Panc1 (cell line): ENCODE measurements at regions not wholly inside any gene's neighbourhood (a gene's known extent, or its start where the extent isn't known, plus 50 kb on each side); places are given as distances from the start of the nearest gene placed in this dataset.

Experiments
- ATAC-seq: fragments of 200-7000 bp; cut with Tn5 transposase; 2 replicates; pipeline ENCODE4 v1.9.1; 2020; ENCODE audit warnings: mild to moderate bottlenecking, moderate library complexity
- BruUV-seq: library from RNA; stranded (reverse); fragments of 400-500 nt; replicated peaks from 2 replicates; lab custom pipeline; 2021; lab: Mats Ljungman, UMichigan
- CTCF ChIA-PET: fragments of 300-600 bp; sonication (Branson Sonifier 250); formaldehyde crosslinking; loops from one replicate; lab custom pipeline; 2022; ENCODE audit warnings: antibody characterized with exemption; lab: Charles Lee
- POLR2A ChIA-PET: fragments of 300-600 bp; sonication (Branson Sonifier 250); formaldehyde crosslinking; loops from one replicate; lab custom pipeline; 2022; ENCODE audit warnings: antibody characterized with exemption; lab: Charles Lee
- DNase-seq: peaks from one replicate; pipeline ENCODE4 v3.0.0-alpha.2; 2010; ENCODE audit warnings: low read depth, low spot score
- H3K27ac ChIP-seq: 2 replicates; pipeline ENCODE4 v1.5.1; 2011; ENCODE audit warnings: mild to moderate bottlenecking, low read length, inconsistent platforms
- H3K27me3 ChIP-seq: fragments of 200-500 bp; sonication (Bioruptor generic); 2 replicates; pipeline ENCODE4 v1.6.0; 2014; ENCODE audit warnings: low read length, inconsistent platforms; ENCODE audit not compliant: control insufficient read depth, insufficient read depth
- H3K36me3 ChIP-seq: fragments of 200-500 bp; sonication (Bioruptor generic); 2 replicates; pipeline ENCODE4 v1.5.1; 2014; ENCODE audit warnings: inconsistent platforms, mild to moderate bottlenecking, low read length, moderate library complexity; ENCODE audit not compliant: control insufficient read depth, insufficient read depth
- H3K4me1 ChIP-seq: 2 replicates; pipeline ENCODE4 v1.5.1; 2011; ENCODE audit warnings: inconsistent platforms, mild to moderate bottlenecking, low read length, moderate library complexity; ENCODE audit not compliant: control insufficient read depth, insufficient read depth
- H3K4me3 ChIP-seq, 2 experiments: 2 replicates each; pipeline ENCODE4 v1.5.1; 2011 to 2012; ENCODE audit warnings: low read depth in 2 of 2, low read length in 2 of 2, mild to moderate bottlenecking in 2 of 2, inconsistent platforms in 1 of 2, moderate library complexity in 1 of 2
- H3K9me3 ChIP-seq: fragments of 200-500 bp; sonication (Bioruptor generic); 2 replicates; pipeline ENCODE4 v1.5.1; 2014; ENCODE audit warnings: low read depth, mild to moderate bottlenecking, inconsistent platforms, low read length, moderate library complexity; ENCODE audit not compliant: control insufficient read depth, insufficient read depth
- POLR2AphosphoS5 ChIP-seq: IDR thresholded peaks from 2 replicates; pipeline ENCODE4 v1.6.1; 2012; ENCODE audit warnings: mild to moderate bottlenecking, low read depth, low read length, moderate library complexity
- SIN3A ChIP-seq: IDR thresholded peaks from 2 replicates; pipeline ENCODE4 v1.6.1; 2012; ENCODE audit warnings: low read depth, mild to moderate bottlenecking, low read length, moderate library complexity, borderline replicate concordance; ENCODE audit not compliant: insufficient read depth
- TCF7L2 ChIP-seq: IDR thresholded peaks from 2 replicates; pipeline ENCODE4 v1.6.1; 2011; ENCODE audit warnings: mild to moderate bottlenecking, low read depth, low read length, inconsistent platforms
- in situ Hi-C: cut with HindIII; loops from 2 replicates; pipeline ENCODE4 v1.10.0; 2016; ENCODE audit warnings: low sequenced_read_pairs, low pct_unique_long_range_greater_than_20kb
- intact Hi-C: fragments of 100-400 bp; cut with micrococcal nuclease; formaldehyde crosslinking; loops from one replicate; pipeline ENCODE4 v1.10.0; 2022; ENCODE audit not compliant: unreplicated experiment
- TF ChIP-seq, protein P1 (sequence below): fragments of 450-650 bp; IDR thresholded peaks from 2 replicates; pipeline ENCODE4 v1.5.1; 2017; ENCODE audit warnings: mild to moderate bottlenecking
- TF ChIP-seq, protein P2 (sequence below), 2 experiments: IDR thresholded peaks; 2 replicates each; pipeline ENCODE4 v1.6.1; 2011 to 2012; ENCODE audit warnings: low read depth in 2 of 2, control low read depth in 1 of 2, low read length in 1 of 2, mild to moderate bottlenecking in 1 of 2, moderate library complexity in 1 of 2; ENCODE audit not compliant: insufficient read depth in 1 of 2

DNA sequence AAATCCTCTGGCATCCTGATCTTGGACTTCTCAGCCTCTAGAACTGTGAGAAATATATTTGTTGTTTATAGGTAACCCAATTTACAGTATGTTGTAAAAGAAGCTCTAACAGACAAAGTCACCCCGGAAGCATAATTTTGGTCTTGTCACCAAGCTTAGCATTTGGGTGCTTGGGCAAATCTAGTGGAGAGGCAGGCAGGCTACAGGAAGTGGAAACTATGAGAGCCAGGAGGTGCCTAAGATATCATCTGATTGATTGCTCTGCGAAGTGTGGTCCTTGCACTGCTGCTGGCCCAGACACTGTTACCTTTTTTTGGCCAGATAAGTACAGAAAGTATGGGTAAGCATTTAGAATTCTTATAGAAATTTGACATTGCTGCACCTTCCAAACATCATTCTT lies 102.9 kb downstream of the CDC42EP3 start:
- Histone ChIP-seq H3K9me3 (no peaks in the 10 kb centered on the region), H3K4me1 (no peaks in the 10 kb centered on the region), H3K27me3 (no peaks in the 10 kb centered on the region; the same call in 1 of the 2 replicates), H3K27ac (no peak overlapping the region), H3K4me3 (no peak overlapping the region), H3K36me3 (no peaks in the 10 kb centered on the region; the same call in 1 of the 2 replicates)
- intact Hi-C loops: no loop called here
- no TSS peak for BruUV-seq
- ATAC-seq (no peak), DNase-seq (no peak)
- CTCF ChIA-PET: no interaction called here
- no peak for TF ChIP-seq TCF7L2
- TF ChIP-seq, protein P1, sequence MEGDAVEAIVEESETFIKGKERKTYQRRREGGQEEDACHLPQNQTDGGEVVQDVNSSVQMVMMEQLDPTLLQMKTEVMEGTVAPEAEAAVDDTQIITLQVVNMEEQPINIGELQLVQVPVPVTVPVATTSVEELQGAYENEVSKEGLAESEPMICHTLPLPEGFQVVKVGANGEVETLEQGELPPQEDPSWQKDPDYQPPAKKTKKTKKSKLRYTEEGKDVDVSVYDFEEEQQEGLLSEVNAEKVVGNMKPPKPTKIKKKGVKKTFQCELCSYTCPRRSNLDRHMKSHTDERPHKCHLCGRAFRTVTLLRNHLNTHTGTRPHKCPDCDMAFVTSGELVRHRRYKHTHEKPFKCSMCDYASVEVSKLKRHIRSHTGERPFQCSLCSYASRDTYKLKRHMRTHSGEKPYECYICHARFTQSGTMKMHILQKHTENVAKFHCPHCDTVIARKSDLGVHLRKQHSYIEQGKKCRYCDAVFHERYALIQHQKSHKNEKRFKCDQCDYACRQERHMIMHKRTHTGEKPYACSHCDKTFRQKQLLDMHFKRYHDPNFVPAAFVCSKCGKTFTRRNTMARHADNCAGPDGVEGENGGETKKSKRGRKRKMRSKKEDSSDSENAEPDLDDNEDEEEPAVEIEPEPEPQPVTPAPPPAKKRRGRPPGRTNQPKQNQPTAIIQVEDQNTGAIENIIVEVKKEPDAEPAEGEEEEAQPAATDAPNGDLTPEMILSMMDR: no peak
- no peak for TF ChIP-seq POLR2AphosphoS5
- TF ChIP-seq SIN3A: no peak
- TF ChIP-seq, protein P2, sequence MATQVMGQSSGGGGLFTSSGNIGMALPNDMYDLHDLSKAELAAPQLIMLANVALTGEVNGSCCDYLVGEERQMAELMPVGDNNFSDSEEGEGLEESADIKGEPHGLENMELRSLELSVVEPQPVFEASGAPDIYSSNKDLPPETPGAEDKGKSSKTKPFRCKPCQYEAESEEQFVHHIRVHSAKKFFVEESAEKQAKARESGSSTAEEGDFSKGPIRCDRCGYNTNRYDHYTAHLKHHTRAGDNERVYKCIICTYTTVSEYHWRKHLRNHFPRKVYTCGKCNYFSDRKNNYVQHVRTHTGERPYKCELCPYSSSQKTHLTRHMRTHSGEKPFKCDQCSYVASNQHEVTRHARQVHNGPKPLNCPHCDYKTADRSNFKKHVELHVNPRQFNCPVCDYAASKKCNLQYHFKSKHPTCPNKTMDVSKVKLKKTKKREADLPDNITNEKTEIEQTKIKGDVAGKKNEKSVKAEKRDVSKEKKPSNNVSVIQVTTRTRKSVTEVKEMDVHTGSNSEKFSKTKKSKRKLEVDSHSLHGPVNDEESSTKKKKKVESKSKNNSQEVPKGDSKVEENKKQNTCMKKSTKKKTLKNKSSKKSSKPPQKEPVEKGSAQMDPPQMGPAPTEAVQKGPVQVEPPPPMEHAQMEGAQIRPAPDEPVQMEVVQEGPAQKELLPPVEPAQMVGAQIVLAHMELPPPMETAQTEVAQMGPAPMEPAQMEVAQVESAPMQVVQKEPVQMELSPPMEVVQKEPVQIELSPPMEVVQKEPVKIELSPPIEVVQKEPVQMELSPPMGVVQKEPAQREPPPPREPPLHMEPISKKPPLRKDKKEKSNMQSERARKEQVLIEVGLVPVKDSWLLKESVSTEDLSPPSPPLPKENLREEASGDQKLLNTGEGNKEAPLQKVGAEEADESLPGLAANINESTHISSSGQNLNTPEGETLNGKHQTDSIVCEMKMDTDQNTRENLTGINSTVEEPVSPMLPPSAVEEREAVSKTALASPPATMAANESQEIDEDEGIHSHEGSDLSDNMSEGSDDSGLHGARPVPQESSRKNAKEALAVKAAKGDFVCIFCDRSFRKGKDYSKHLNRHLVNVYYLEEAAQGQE (IDR thresholded peaks at IDR 0.05; ENCODE audit: insufficient read depth in 1 of 2, low read depth in 2 of 2, low read length in 1 of 2): no peak
- POLR2A ChIA-PET: no interaction called here
- in situ Hi-C loops: no loop called here

DNA sequence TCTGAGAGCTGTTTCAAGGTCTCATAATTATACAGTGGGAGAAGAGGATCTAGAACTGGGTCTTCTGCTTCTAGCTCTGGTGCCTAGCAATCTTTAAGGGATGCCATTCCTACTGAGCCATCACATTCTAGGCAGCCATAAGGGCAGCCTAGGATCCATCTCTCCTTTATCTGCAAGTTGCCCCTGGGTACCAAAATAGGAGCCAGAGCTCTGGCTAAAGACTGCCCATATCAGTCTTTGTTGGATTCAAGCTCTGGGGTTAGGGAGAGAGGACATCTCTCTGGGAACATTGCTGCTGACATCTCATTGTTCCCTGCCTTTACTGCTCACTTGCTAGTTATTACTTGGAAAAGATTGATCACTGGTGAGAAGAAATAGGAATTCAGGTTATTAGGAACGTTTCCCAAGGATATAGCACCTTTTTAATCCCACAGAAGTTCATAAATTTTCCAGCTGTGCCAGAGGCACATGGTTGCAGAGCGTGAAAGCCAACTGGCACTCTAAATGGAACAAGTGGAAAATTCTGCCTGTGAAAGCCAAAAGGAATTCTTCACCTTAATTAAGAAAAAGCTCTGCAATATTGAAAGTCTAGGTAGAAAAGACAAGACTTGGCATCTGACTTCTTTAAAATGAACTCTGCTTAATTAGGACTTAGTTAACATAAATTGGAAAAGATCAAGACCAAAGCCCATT lies 102.2 kb downstream of the CDC42EP3 start:
- TF ChIP-seq SIN3A (no peak), POLR2AphosphoS5 (no peak)
- TF ChIP-seq, protein P2 (IDR thresholded peaks at IDR 0.05; ENCODE audit: insufficient read depth in 1 of 2, low read depth in 2 of 2, low read length in 1 of 2): no peak
- DNase-seq: no peak

More for the DNA sequence above, 102.2 kb downstream of the CDC42EP3 start:
- no peaks in the 10 kb centered on the region for H3K9me3 ChIP-seq
- H3K4me3 ChIP-seq: no peak overlapping the region
- CTCF ChIA-PET: no interaction called here
- BruUV-seq: no TSS peak
- in situ Hi-C loops (no loop called here), intact Hi-C loops (no loop called here)
- H3K27me3 ChIP-seq: no peaks in the 10 kb centered on the region; the same call in 1 of the 2 replicates
- H3K27ac ChIP-seq: no peak overlapping the region
- no peak for ATAC-seq
- POLR2A ChIA-PET: interaction anchor here (0.6 kb wide), 1 partner anchor 37 kb away, joined by 7 read pairs; no protein-coding TSS in a partner anchor
- H3K36me3 ChIP-seq: no peaks in the 10 kb centered on the region; the same call in 1 of the 2 replicates
- no peaks in the 10 kb centered on the region for H3K4me1 ChIP-seq
